Trophoblast cell (in vitro differentiated cells and primary cell): ENCODE measurements at regions not wholly inside any gene's neighbourhood (a gene's known extent, or its start where the extent isn't known, plus 50 kb on each side); places are given as distances from the start of the nearest gene placed in this dataset.

Experiments
- DNase-seq, 2 donors: peaks; one replicate each; pipeline ENCODE4 v3.0.0-alpha.2; 2016
- H2AFZ ChIP-seq: 2 replicates; pipeline ENCODE4 v1.6.1; 2013; ENCODE audit warnings: low read length, moderate library complexity, mild to moderate bottlenecking; ENCODE audit not compliant: insufficient read depth, poor library complexity
- H2AK5ac ChIP-seq: 2 replicates; pipeline ENCODE4 v1.6.1; 2013; ENCODE audit warnings: mild to moderate bottlenecking, low read length
- H2BK120ac ChIP-seq: 2 replicates; pipeline ENCODE4 v1.6.1; 2013; ENCODE audit warnings: low read length, mild to moderate bottlenecking, moderate library complexity; ENCODE audit not compliant: insufficient read depth, poor library complexity
- H2BK12ac ChIP-seq: 2 replicates; pipeline ENCODE4 v1.6.1; 2013; ENCODE audit warnings: mild to moderate bottlenecking, low read length, moderate library complexity
- H2BK5ac ChIP-seq: 2 replicates; pipeline ENCODE4 v1.6.1; 2013; ENCODE audit warnings: low read length, low read depth, moderate library complexity, mild to moderate bottlenecking; ENCODE audit not compliant: poor library complexity
- H3K14ac ChIP-seq: 2 replicates; pipeline ENCODE4 v1.6.1; 2013; ENCODE audit warnings: mild to moderate bottlenecking, low read length
- H3K18ac ChIP-seq: 2 replicates; pipeline ENCODE4 v1.6.1; 2013; ENCODE audit warnings: mild to moderate bottlenecking, low read length
- H3K23ac ChIP-seq: 2 replicates; pipeline ENCODE4 v1.6.1; 2013; ENCODE audit warnings: low read length
- H3K27ac ChIP-seq: 2 replicates; pipeline ENCODE4 v1.5.1; 2013; ENCODE audit warnings: low read depth, mild to moderate bottlenecking, inconsistent platforms, low read length, moderate library complexity
- H3K27me3 ChIP-seq: 2 replicates; pipeline ENCODE4 v1.6.1; 2013; ENCODE audit warnings: inconsistent platforms, mild to moderate bottlenecking, low read length, moderate library complexity; ENCODE audit not compliant: insufficient read depth
- H3K36me3 ChIP-seq, 2 experiments: 1 replicate in 1 of 2; 2 replicates in 1 of 2; pipeline ENCODE4 v1.6.1; 2013; ENCODE audit warnings: low read length in 2 of 2, mild to moderate bottlenecking in 2 of 2, moderate library complexity in 1 of 2; ENCODE audit not compliant: insufficient read depth in 2 of 2, control insufficient read depth in 1 of 2
- H3K4ac ChIP-seq: 2 replicates; pipeline ENCODE4 v1.6.1; 2013; ENCODE audit warnings: low read depth, mild to moderate bottlenecking, low read length, moderate library complexity
- H3K4me1 ChIP-seq, 2 experiments: 1 replicate in 1 of 2; 2 replicates in 1 of 2; pipeline ENCODE4 v1.6.1; 2013; ENCODE audit warnings: low read length in 2 of 2, mild to moderate bottlenecking in 2 of 2, moderate library complexity in 1 of 2; ENCODE audit not compliant: insufficient read depth in 2 of 2, control insufficient read depth in 1 of 2
- H3K4me2 ChIP-seq: 2 replicates; pipeline ENCODE4 v1.6.1; 2013; ENCODE audit warnings: inconsistent platforms, mild to moderate bottlenecking, low read length, moderate library complexity
- H3K4me3 ChIP-seq: 2 replicates; pipeline ENCODE4 v1.5.1; 2013; ENCODE audit warnings: mild to moderate bottlenecking, low read depth, low read length, inconsistent platforms
- H3K79me1 ChIP-seq: one replicate; pipeline ENCODE4 v1.6.1; 2013; ENCODE audit warnings: low read length
- H3K79me2 ChIP-seq: 2 replicates; pipeline ENCODE4 v1.6.1; 2013; ENCODE audit warnings: low read length, mild to moderate bottlenecking; ENCODE audit not compliant: control insufficient read depth, insufficient read depth, poor library complexity
- H3K9ac ChIP-seq: 2 replicates; pipeline ENCODE4 v1.6.1; 2013; ENCODE audit warnings: mild to moderate bottlenecking, low read length
- H3K9me3 ChIP-seq: 2 replicates; pipeline ENCODE4 v1.6.1; 2013; ENCODE audit warnings: low read depth, mild to moderate bottlenecking, control low read depth, inconsistent platforms, low read length; ENCODE audit not compliant: insufficient read depth
- H4K12ac ChIP-seq: 2 replicates; pipeline ENCODE4 v1.6.1; 2013; ENCODE audit warnings: low read depth, mild to moderate bottlenecking, low read length, moderate library complexity
- H4K8ac ChIP-seq: 2 replicates; pipeline ENCODE4 v1.6.1; 2013; ENCODE audit warnings: low read depth, mild to moderate bottlenecking, low read length, moderate library complexity
- H4K91ac ChIP-seq: one replicate; pipeline ENCODE4 v1.6.1; 2013; ENCODE audit warnings: low read depth, mild to moderate bottlenecking, low read length, moderate library complexity
- WGBS: extraction: QIAGEN DNeasy Blood & Tissue Kit; methylation state at CpG from one replicate; pipeline ENCODE4 v1.1.7; 2013; ENCODE audit warnings: missing lambda C conversion rate; ENCODE audit not compliant: insufficient read length, insufficient coverage; ENCODE audit errors: extremely low coverage; 5-methylcytosine and 5-hydroxymethylcytosine counted together

GRCh38 chr5:124653666-124654065 lies 92.8 kb downstream of the ZNF608 start:
- Histone ChIP-seq H3K4me3 (no peak overlapping the region), H3K27ac (no peak overlapping the region), H3K4ac (no peak overlapping the region), H2BK12ac (no peak overlapping the region), H3K9ac (no peak overlapping the region), H3K36me3 (peaks cover 0 to under 1% of the 10 kb centered on the region in 2 experiments), H2AK5ac (no peak overlapping the region), H4K8ac (no peak overlapping the region), H4K91ac (no peak overlapping the region), H3K9me3 (no peaks in the 10 kb centered on the region), H3K23ac (no peak overlapping the region), H3K27me3 (no peaks in the 10 kb centered on the region), H2AFZ (no peak overlapping the region), H3K4me1 (peaks cover 10 to 21% of the 10 kb centered on the region in 2 experiments), H3K14ac (no peak overlapping the region), H3K4me2 (no peak overlapping the region), H3K79me2 (peaks cover 6% of the 10 kb centered on the region), H2BK5ac (no peak overlapping the region), H3K18ac (no peak overlapping the region), H3K79me1 (peaks cover 19% of the 10 kb centered on the region), H2BK120ac (no peak overlapping the region), H4K12ac (no peak overlapping the region)
- WGBS, result no CpG with 5 or more reads among the region's 3 CpGs
- no peak for DNase-seq

DNA sequence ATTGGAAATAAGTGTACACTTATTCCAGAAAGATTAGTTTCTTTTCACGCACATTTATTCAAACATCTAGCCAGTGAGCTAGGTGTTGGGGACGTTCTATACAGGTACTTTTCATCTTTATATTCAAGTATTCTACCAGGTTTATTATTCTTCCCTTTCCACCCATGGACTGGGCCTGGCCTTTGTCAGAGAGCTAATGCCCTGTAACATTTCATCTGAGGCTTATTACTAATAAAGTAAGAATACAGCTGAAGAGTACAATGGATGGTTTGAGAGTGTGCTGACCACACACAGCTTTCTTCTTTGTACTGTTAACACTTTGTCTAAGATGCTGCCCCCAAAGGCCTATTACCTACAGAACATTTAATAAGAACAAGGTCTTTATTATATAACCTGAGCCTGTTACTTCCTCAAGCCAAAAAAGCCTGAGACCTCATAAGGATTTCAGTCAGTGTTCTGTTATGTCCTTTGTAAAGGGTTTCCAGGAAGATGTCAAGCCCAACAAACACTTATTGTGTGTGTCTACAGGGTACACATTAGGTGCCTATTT lies 93.5 kb downstream of the ZNF608 start:
- no peak overlapping the region for H3K4me3 ChIP-seq
- WGBS, result no CpG with 5 or more reads among the region's 2 CpGs
- H2BK12ac ChIP-seq, result no peak overlapping the region
- H3K79me2 ChIP-seq, result peaks cover 6% of the 10 kb centered on the region
- H2AK5ac ChIP-seq, result no peak overlapping the region
- no peak overlapping the region for H2BK5ac ChIP-seq
- no peak overlapping the region for H3K23ac ChIP-seq
- H3K4ac ChIP-seq, result no peak overlapping the region
- no peak overlapping the region for H2BK120ac ChIP-seq
- H3K14ac ChIP-seq, result no peak overlapping the region
- no peak overlapping the region for H4K12ac ChIP-seq
- no peak overlapping the region for H3K27ac ChIP-seq
- no peak overlapping the region for H3K9ac ChIP-seq
- H2AFZ ChIP-seq, result no peak overlapping the region
- H4K8ac ChIP-seq, result no peak overlapping the region
- H3K27me3 ChIP-seq, result no peaks in the 10 kb centered on the region
- H4K91ac ChIP-seq, result no peak overlapping the region
- H3K4me2 ChIP-seq, result no peak overlapping the region
- DNase-seq, result no peak
- peaks cover 20% of the 10 kb centered on the region for H3K79me1 ChIP-seq
- no peak overlapping the region for H3K18ac ChIP-seq
- H3K4me1 ChIP-seq, result peaks cover 15 to 21% of the 10 kb centered on the region in 2 experiments
- H3K9me3 ChIP-seq, result no peaks in the 10 kb centered on the region
- H3K36me3 ChIP-seq, result peaks cover 4 to 6% of the 10 kb centered on the region in 2 experiments

DNA sequence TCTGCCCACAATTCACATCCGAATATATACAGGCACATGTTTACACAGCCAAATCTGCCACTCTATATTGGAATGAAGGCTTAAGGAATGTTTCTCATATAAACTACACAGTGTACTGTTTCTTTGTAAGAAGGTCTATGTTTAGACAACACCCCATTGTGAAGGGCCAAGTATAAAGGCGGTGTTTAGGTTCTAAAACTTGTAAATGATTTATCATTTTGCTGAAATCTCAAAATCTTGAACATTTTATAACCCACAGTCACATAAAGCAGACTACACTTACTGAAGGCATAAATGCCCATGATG lies 94.0 kb downstream of the ZNF608 start:
- no peak overlapping the region for H2BK12ac ChIP-seq
- no peak overlapping the region for H3K4ac ChIP-seq
- H4K8ac ChIP-seq, result no peak overlapping the region
- peak overlapping the region; percentile 96 for H3K27ac ChIP-seq
- no peak overlapping the region for H2AK5ac ChIP-seq
- H3K14ac ChIP-seq, result no peak overlapping the region
- H2AFZ ChIP-seq, result no peak overlapping the region
- no peak overlapping the region for H2BK120ac ChIP-seq
- no peak for DNase-seq
- no peak overlapping the region for H4K91ac ChIP-seq
- no peak overlapping the region for H3K23ac ChIP-seq
- H3K4me1 ChIP-seq, result peaks cover 15 to 20% of the 10 kb centered on the region in 2 experiments
- H3K4me3 ChIP-seq, result no peak overlapping the region
- H3K9me3 ChIP-seq, result no peaks in the 10 kb centered on the region
- peaks cover 19% of the 10 kb centered on the region for H3K79me1 ChIP-seq
- no peak overlapping the region for H2BK5ac ChIP-seq
- no peak overlapping the region for H4K12ac ChIP-seq
- peaks cover 4 to 8% of the 10 kb centered on the region in 2 experiments for H3K36me3 ChIP-seq
- peaks cover 6% of the 10 kb centered on the region for H3K79me2 ChIP-seq
- no peak overlapping the region for H3K9ac ChIP-seq
- H3K18ac ChIP-seq, result no peak overlapping the region
- no CpG with 5 or more reads among the region's 2 CpGs for WGBS
- H3K4me2 ChIP-seq, result no peak overlapping the region
- no peaks in the 10 kb centered on the region for H3K27me3 ChIP-seq

DNA sequence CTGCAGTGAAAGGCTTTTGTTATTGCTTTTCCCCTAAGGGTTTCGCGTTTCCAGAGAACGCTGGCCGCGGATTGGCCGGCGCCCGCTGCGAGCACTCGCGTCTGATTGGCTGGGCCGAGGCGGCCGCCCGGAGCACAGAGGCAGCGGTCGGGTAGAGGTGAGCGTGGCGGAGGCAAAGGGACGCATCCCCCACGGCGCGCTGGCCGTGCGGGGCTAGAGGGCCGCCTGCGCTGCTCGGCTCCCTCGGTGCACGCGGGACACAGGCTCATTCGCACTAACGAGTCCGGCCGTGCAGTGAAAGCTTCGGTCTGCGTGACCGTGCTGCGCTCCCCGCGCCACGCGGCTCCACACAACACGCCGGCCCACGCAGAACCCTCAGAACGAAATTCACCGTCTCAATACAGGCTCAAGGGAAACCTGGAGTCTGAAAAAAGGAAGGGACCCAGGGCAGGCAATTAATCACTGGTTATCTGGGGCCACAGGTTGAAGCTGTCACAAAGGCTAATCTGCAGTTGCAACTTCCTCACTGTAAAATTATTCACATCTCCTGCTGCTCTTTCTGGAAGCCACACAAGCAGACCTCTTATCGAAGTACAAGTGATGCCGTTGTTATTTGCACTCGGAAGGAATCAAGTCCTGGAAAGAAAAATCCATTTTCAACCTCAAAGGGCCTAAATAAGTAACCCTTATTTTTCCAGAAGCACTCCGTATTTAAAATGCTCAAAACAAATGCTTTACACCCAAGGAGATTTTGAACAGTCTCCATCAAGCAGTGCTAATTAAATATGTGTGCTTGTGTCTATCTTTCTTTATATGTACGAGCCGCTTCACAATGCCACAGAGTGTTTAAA lies 94.6 kb downstream of the ZNF608 start:
- peak overlapping the region; percentile 64 for H3K4me3 ChIP-seq
- H3K9me3 ChIP-seq, result no peaks in the 10 kb centered on the region
- H2BK12ac ChIP-seq, result peak overlapping the region; percentile 85
- peak overlapping the region; percentile 100 for H3K18ac ChIP-seq
- H4K8ac ChIP-seq, result peak overlapping the region; percentile 97
- H3K27ac ChIP-seq, result peak overlapping the region; percentile 96
- H3K79me1 ChIP-seq, result peaks cover 19% of the 10 kb centered on the region
- H3K4ac ChIP-seq, result peak overlapping the region; percentile 71
- peak; percentile 71 to 85 for DNase-seq
- H2BK120ac ChIP-seq, result peak overlapping the region; percentile 98
- H4K12ac ChIP-seq, result peak overlapping the region; percentile 89
- peak overlapping the region; percentile 1 for H3K9ac ChIP-seq
- H4K91ac ChIP-seq, result peak overlapping the region; percentile 91
- peaks cover 6% of the 10 kb centered on the region for H3K79me2 ChIP-seq
- peak overlapping the region; percentile 90 for H2AK5ac ChIP-seq
- H3K14ac ChIP-seq, result peak overlapping the region; percentile 100
- peaks cover 4 to 8% of the 10 kb centered on the region in 2 experiments for H3K36me3 ChIP-seq
- no peak overlapping the region for H3K23ac ChIP-seq
- H3K4me2 ChIP-seq, result peak overlapping the region; percentile 57
- H2AFZ ChIP-seq, result peak overlapping the region; percentile 73
- peaks cover 16 to 20% of the 10 kb centered on the region in 2 experiments for H3K4me1 ChIP-seq
- peak overlapping the region; percentile 97 for H2BK5ac ChIP-seq
- WGBS, result no CpG with 5 or more reads among the region's 54 CpGs
- no peaks in the 10 kb centered on the region for H3K27me3 ChIP-seq
